ENCODE measurements at regions not wholly inside any gene's neighbourhood (a gene's known extent, or its start where the extent isn't known, plus 50 kb on each side); places are given as distances from the start of the nearest gene placed in this dataset.

DNA sequence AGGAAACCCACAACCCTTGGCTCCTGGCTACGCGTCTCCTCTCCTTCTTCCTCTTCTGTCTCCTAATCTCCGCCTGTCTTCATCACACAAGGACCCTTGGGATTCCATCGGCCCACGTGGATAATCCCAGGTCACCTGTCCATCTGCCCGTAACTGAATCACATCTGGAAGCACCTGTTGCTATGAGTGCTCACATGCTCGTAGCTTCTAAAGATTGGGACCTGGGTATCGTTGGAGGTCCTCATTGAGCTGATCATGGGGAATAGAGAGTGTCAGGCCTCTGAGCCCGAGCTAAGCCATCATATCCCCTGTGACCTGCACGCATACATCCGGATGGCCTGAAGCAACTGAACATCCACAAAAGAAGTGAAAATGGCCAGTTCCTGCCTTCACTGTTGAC is 175.4 kb downstream of the SHOX start (continued):
- TF ChIP-seq, protein P1, sequence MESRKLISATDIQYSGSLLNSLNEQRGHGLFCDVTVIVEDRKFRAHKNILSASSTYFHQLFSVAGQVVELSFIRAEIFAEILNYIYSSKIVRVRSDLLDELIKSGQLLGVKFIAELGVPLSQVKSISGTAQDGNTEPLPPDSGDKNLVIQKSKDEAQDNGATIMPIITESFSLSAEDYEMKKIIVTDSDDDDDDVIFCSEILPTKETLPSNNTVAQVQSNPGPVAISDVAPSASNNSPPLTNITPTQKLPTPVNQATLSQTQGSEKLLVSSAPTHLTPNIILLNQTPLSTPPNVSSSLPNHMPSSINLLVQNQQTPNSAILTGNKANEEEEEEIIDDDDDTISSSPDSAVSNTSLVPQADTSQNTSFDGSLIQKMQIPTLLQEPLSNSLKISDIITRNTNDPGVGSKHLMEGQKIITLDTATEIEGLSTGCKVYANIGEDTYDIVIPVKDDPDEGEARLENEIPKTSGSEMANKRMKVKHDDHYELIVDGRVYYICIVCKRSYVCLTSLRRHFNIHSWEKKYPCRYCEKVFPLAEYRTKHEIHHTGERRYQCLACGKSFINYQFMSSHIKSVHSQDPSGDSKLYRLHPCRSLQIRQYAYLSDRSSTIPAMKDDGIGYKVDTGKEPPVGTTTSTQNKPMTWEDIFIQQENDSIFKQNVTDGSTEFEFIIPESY (IDR thresholded peaks at IDR 0.05) = no peak
- TF ChIP-seq CHD1 (IDR thresholded peaks at IDR 0.05; ENCODE audit: low read depth, low read length) (no peak), EED (IDR thresholded peaks at IDR 0.05; ENCODE audit: low read depth) (no peak), PAX5 (IDR thresholded peaks at IDR 0.05; ENCODE audit: borderline replicate concordance, low read depth, low read length) (no peak), KDM1A (IDR thresholded peaks at IDR 0.05; ENCODE audit: borderline replicate concordance) (no peak), CREB1 (IDR thresholded peaks at IDR 0.05; ENCODE audit: low read depth) (no peak), GABPA (IDR thresholded peaks at IDR 0.05; ENCODE audit: low read depth) (no peak), CREM (IDR thresholded peaks at IDR 0.05; ENCODE audit: low read depth) (no peak), SIN3A (IDR thresholded peaks at IDR 0.05; ENCODE audit: low read depth, low read length) (no peak), MTA3 (IDR thresholded peaks at IDR 0.05; ENCODE audit: borderline replicate concordance, low read length) (no peak), ZZZ3 (IDR thresholded peaks at IDR 0.05; ENCODE audit: control insufficient read depth, insufficient read length, low read depth) (no peak), RFX5 (IDR thresholded peaks at IDR 0.05; ENCODE audit: low read depth, low read length) (no peak)
- TF ChIP-seq, protein P2, sequence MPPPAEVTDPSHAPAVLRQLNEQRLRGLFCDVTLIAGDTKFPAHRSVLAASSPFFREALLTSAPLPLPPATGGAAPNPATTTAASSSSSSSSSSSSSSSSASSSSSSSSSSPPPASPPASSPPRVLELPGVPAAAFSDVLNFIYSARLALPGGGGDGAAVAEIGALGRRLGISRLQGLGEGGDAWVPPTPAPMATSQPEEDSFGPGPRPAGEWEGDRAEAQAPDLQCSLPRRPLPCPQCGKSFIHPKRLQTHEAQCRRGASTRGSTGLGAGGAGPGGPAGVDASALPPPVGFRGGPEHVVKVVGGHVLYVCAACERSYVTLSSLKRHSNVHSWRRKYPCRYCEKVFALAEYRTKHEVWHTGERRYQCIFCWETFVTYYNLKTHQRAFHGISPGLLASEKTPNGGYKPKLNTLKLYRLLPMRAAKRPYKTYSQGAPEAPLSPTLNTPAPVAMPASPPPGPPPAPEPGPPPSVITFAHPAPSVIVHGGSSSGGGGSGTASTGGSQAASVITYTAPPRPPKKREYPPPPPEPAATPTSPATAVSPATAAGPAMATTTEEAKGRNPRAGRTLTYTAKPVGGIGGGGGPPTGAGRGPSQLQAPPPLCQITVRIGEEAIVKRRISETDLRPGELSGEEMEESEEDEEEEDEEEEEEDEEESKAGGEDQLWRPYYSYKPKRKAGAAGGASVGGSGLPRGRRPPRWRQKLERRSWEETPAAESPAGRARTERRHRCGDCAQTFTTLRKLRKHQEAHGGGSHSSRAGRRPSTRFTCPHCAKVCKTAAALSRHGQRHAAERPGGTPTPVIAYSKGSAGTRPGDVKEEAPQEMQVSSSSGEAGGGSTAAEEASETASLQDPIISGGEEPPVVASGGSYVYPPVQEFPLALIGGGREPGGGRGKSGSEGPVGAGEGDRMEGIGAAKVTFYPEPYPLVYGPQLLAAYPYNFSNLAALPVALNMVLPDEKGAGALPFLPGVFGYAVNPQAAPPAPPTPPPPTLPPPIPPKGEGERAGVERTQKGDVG (CRISPR knock-in tag; IDR thresholded peaks at IDR 0.05) = no peak
- TF ChIP-seq, protein P3, sequence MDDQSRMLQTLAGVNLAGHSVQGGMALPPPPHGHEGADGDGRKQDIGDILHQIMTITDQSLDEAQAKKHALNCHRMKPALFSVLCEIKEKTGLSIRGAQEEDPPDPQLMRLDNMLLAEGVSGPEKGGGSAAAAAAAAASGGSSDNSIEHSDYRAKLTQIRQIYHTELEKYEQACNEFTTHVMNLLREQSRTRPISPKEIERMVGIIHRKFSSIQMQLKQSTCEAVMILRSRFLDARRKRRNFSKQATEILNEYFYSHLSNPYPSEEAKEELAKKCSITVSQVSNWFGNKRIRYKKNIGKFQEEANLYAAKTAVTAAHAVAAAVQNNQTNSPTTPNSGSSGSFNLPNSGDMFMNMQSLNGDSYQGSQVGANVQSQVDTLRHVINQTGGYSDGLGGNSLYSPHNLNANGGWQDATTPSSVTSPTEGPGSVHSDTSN (IDR thresholded peaks at IDR 0.05; ENCODE audit: insufficient replicate concordance, low read depth, low read length) = no peak
